H1 (cell line): ENCODE measurements at regions not wholly inside any gene's neighbourhood (a gene's known extent, or its start where the extent isn't known, plus 50 kb on each side); places are given as distances from the start of the nearest gene placed in this dataset.

Experiments
- CTCF ChIA-PET: fragments of 300-600 bp; sonication (Branson Sonifier 250); formaldehyde crosslinking; loops from one replicate; lab custom pipeline; 2021; ENCODE audit not compliant: partially characterized antibody; lab: Charles Lee
- POLR2A ChIA-PET: fragments of 300-600 bp; sonication (Branson Sonifier 250); formaldehyde crosslinking; loops from one replicate; lab custom pipeline; 2021; ENCODE audit warnings: inconsistent platforms; ENCODE audit not compliant: partially characterized antibody; lab: Charles Lee
- DNase-seq, 2 experiments: peaks; one replicate each; pipeline versions ENCODE4 v3.0.0 to v3.0.0-alpha.2; 2010 to 2022; ENCODE audit warnings: low spot score in 2 of 2, low read depth in 1 of 2, mixed read lengths in 1 of 2
- FAIRE-seq: peaks from 2 replicates; lab custom pipeline; 2011; peaks lifted over from hg19 to GRCh38; lab: Jason Lieb, UNC
- H2AFZ ChIP-seq: 2 replicates; pipeline ENCODE4 v1.8.1; 2012; ENCODE audit warnings: low read length, inconsistent platforms
- H2AK5ac ChIP-seq: 2 replicates; pipeline ENCODE4 v1.6.1; 2013; ENCODE audit warnings: low read depth, low read length
- H2BK120ac ChIP-seq: replicated peaks from 2 replicates; pipeline ENCODE3; 2013; ENCODE audit warnings: low read depth, low read length, inconsistent platforms
- H2BK12ac ChIP-seq: 2 replicates; pipeline ENCODE4 v1.6.1; 2013; ENCODE audit warnings: low read depth, low read length
- H2BK15ac ChIP-seq: 2 replicates; pipeline ENCODE4 v1.6.1; 2013; ENCODE audit warnings: low read length
- H2BK20ac ChIP-seq: 2 replicates; pipeline ENCODE4 v1.6.1; 2013; ENCODE audit warnings: low read length
- H2BK5ac ChIP-seq: 2 replicates; pipeline ENCODE4 v1.6.1; 2013; ENCODE audit warnings: low read depth, low read length
- H3K14ac ChIP-seq: 2 replicates; pipeline ENCODE4 v1.6.1; 2013; ENCODE audit warnings: inconsistent platforms; ENCODE audit not compliant: insufficient read length
- H3K18ac ChIP-seq: 2 replicates; pipeline ENCODE4 v1.6.1; 2013; ENCODE audit warnings: low read length; ENCODE audit errors: extremely low read depth
- H3K23ac ChIP-seq: 2 replicates; pipeline ENCODE4 v1.6.1; 2013; ENCODE audit warnings: inconsistent platforms; ENCODE audit not compliant: insufficient read length
- H3K23me2 ChIP-seq: 2 replicates; pipeline ENCODE4 v1.6.1; 2013; ENCODE audit warnings: low read depth, low read length
- H3K27ac ChIP-seq: 2 replicates; pipeline ENCODE4 v1.6.1; 2011; ENCODE audit warnings: low read depth, low read length, inconsistent platforms
- H3K27me3 ChIP-seq, 4 experiments: replicated peaks in 1 of 4; 1 replicate in 1 of 4; 2 replicates in 3 of 4; pipeline versions ENCODE4 v1.6.1 to v1.8.1; 2011 to 2013; ENCODE audit warnings: low read length in 3 of 4, mild to moderate bottlenecking in 3 of 4, inconsistent platforms in 2 of 4, mixed read lengths in 2 of 4, moderate library complexity in 1 of 4; ENCODE audit not compliant: control insufficient read depth in 3 of 4, insufficient read depth in 3 of 4; ENCODE audit errors: extremely low read depth in 1 of 4
- H3K36me3 ChIP-seq, 4 experiments: 2 replicates each; pipeline versions ENCODE4 v1.6.1 to v1.8.1; 2011 to 2013; ENCODE audit warnings: mild to moderate bottlenecking in 4 of 4, low read length in 3 of 4, moderate library complexity in 2 of 4, control low read depth in 1 of 4, inconsistent platforms in 1 of 4; ENCODE audit not compliant: insufficient read depth in 4 of 4, control insufficient read depth in 2 of 4
- H3K4ac ChIP-seq: replicated peaks from 2 replicates; pipeline ENCODE3; 2013; ENCODE audit warnings: low read length, low read depth, mixed read lengths, inconsistent platforms; ENCODE audit not compliant: insufficient read length
- H3K4me1 ChIP-seq, 4 experiments: replicated peaks in 1 of 4; 1 replicate in 1 of 4; 2 replicates in 3 of 4; pipeline versions ENCODE4 v1.6.1 to v1.8.1; 2011 to 2013; ENCODE audit warnings: low read length in 3 of 4, inconsistent platforms in 2 of 4, mixed read lengths in 1 of 4; ENCODE audit not compliant: insufficient read depth in 4 of 4, control insufficient read depth in 3 of 4
- H3K4me2 ChIP-seq, 2 experiments: 2 replicates each; pipeline versions ENCODE4 v1.6.1 to v1.8.1; 2011 to 2013; ENCODE audit warnings: low read depth in 2 of 2, low read length in 2 of 2, control low read depth in 1 of 2, inconsistent platforms in 1 of 2, mild to moderate bottlenecking in 1 of 2; ENCODE audit not compliant: insufficient read depth in 1 of 2
- H3K4me3 ChIP-seq, 4 experiments: fragments of 200-600, 300-600 bp in 1 of 4; sonication (generic), shearing (Covaris generic), sonication (Bioruptor Twin) in 1 of 4; 2 replicates each; pipeline versions ENCODE4 v1.5.1 to v1.8.1; 2011 to 2016; ENCODE audit warnings: low read length in 4 of 4, low read depth in 3 of 4, control low read depth in 2 of 4, inconsistent platforms in 2 of 4, mild to moderate bottlenecking in 2 of 4, mixed read lengths in 1 of 4, moderate library complexity in 1 of 4; ENCODE audit not compliant: insufficient read depth in 2 of 4; ENCODE audit errors: extremely low read depth in 1 of 4
- H3K56ac ChIP-seq: replicated peaks from 2 replicates; pipeline ENCODE3; 2013; ENCODE audit warnings: low read depth, mild to moderate bottlenecking, mixed read lengths, low read length, inconsistent platforms; ENCODE audit not compliant: insufficient read length
- H3K79me1 ChIP-seq: 2 replicates; pipeline ENCODE4 v1.6.1; 2013; ENCODE audit warnings: low read depth, low read length, control low read depth
- H3K79me2 ChIP-seq, 2 experiments: 2 replicates each; pipeline versions ENCODE4 v1.6.1 to v1.8.1; 2012 to 2013; ENCODE audit warnings: low read length in 2 of 2, mild to moderate bottlenecking in 2 of 2, inconsistent platforms in 1 of 2; ENCODE audit not compliant: insufficient read depth in 2 of 2, control insufficient read depth in 1 of 2
- H3K9ac ChIP-seq, 4 experiments: replicated peaks in 1 of 4; 1 replicate in 1 of 4; 2 replicates in 3 of 4; pipeline versions ENCODE4 v1.6.1 to v1.8.1; 2011 to 2013; ENCODE audit warnings: low read depth in 3 of 4, low read length in 3 of 4, control low read depth in 2 of 4, mild to moderate bottlenecking in 2 of 4, moderate library complexity in 2 of 4, inconsistent platforms in 1 of 4; ENCODE audit errors: extremely low read depth in 1 of 4
- H3K9me3 ChIP-seq, 2 experiments: 2 replicates each; pipeline versions ENCODE4 v1.6.1 to v1.8.1; 2012 to 2013; ENCODE audit warnings: mild to moderate bottlenecking in 2 of 2, moderate library complexity in 2 of 2, control low read depth in 1 of 2, inconsistent platforms in 1 of 2, low read depth in 1 of 2, low read length in 1 of 2, mixed read lengths in 1 of 2; ENCODE audit not compliant: insufficient read depth in 2 of 2
- H4K20me1 ChIP-seq, 2 experiments: replicated peaks in 1 of 2; 2 replicates each; pipeline versions ENCODE3 to v1.8.1; 2011 to 2013; ENCODE audit warnings: inconsistent platforms in 2 of 2, low read length in 2 of 2, mild to moderate bottlenecking in 1 of 2; ENCODE audit not compliant: insufficient read depth in 2 of 2, control insufficient read depth in 1 of 2
- H4K5ac ChIP-seq: 2 replicates; pipeline ENCODE4 v1.6.1; 2013; ENCODE audit warnings: low read length, low read depth, mixed read lengths, inconsistent platforms; ENCODE audit not compliant: insufficient read length
- H4K8ac ChIP-seq: 2 replicates; pipeline ENCODE4 v1.8.0; 2013; ENCODE audit warnings: mild to moderate bottlenecking, moderate library complexity, low read length, inconsistent platforms; ENCODE audit not compliant: insufficient read depth; ENCODE audit errors: extremely low read depth
- H4K91ac ChIP-seq: replicated peaks from 2 replicates; pipeline ENCODE3; 2013; ENCODE audit warnings: low read length, mixed read lengths, inconsistent platforms; ENCODE audit not compliant: insufficient read length
- CBX5 ChIP-seq: fragments of 300-800, 300-1000 bp; sonication (generic); IDR thresholded peaks from 2 replicates; pipeline ENCODE4 v1.7.1; 2016; ENCODE audit warnings: antibody characterized with exemption, low read length, low read depth
- CEBPB ChIP-seq: IDR thresholded peaks from 2 replicates; pipeline ENCODE4 v1.6.1; 2012; ENCODE audit warnings: low read depth, low read length
- JUN ChIP-seq: IDR thresholded peaks from 2 replicates; pipeline ENCODE4 v1.6.1; 2011; ENCODE audit warnings: low read depth, mild to moderate bottlenecking, improper control_type of control experiment, low read length
- WGBS, 2 experiments: shearing (Covaris generic) in 1 of 2; methylation state at CpG; one replicate each; pipeline versions ENCODE4 v1.1.6 to v1.1.7; 2013 to 2015; ENCODE audit warnings: low lambda C conversion rate in 2 of 2, mixed read lengths in 2 of 2, inconsistent platforms in 1 of 2, low coverage in 1 of 2, missing lambda C conversion rate in 1 of 2; ENCODE audit not compliant: insufficient replicate concordance in 2 of 2, insufficient coverage in 1 of 2, insufficient read length in 1 of 2; ENCODE audit errors: extremely low coverage in 1 of 2, missing lambda C conversion rate in 1 of 2; 5-methylcytosine and 5-hydroxymethylcytosine counted together

DNA sequence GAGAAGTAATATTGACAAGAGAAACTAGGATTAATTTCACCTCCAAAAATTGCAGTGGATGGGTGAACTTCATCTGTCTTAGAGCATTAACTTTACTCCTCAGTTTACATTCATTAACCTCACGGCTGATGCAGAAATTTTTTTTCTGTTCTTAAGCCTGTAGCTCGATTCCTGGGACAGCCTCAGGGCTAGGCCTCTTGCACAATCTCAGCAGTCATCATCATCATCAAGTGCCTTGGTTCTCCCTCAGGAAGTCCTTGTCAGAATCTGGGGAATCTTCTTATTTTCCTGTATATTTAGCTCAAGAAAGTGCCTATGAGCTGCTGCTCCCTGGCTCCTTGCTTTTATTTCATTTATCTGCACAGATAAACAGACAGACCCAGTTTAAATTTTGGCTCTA, 1272.2 kb upstream of the LRRTM1 start:
- no peak for DNase-seq

More for the DNA sequence above, 1272.2 kb upstream of the LRRTM1 start:
- no peak overlapping the region for H3K56ac ChIP-seq
- no peak for FAIRE-seq
- no peaks in the 10 kb centered on the region for H3K9me3 ChIP-seq
- no peak overlapping the region for H3K4me3 ChIP-seq
- no peak overlapping the region for H2BK15ac ChIP-seq
- H2BK12ac ChIP-seq, result no peak overlapping the region
- H2AFZ ChIP-seq, result no peak overlapping the region
- H4K91ac ChIP-seq, result no peak overlapping the region
- H3K23ac ChIP-seq, result no peak overlapping the region
- H3K27ac ChIP-seq, result no peak overlapping the region
- H2BK20ac ChIP-seq, result no peak overlapping the region
- no peaks in the 10 kb centered on the region for H3K27me3 ChIP-seq
- 92% methylated on average over 2 of the region's 2 CpGs; no CpG with 5 or more reads in 1 of the 2 experiments for WGBS, 2 experiments
- no peaks in the 10 kb centered on the region for H3K79me2 ChIP-seq
- H2AK5ac ChIP-seq, result no peak overlapping the region
- H3K36me3 ChIP-seq, result no peaks in the 10 kb centered on the region
- no peak overlapping the region for H4K5ac ChIP-seq
- ChIA-PET CTCF (interaction anchor here (0.6 kb wide), 1 partner anchor 97 kb away, joined by 4 read pairs; no protein-coding TSS in a partner anchor), POLR2A (no interaction called here)
- no peaks in the 10 kb centered on the region for H4K20me1 ChIP-seq
- H3K14ac ChIP-seq, result no peak overlapping the region
- no peak overlapping the region for H3K4me2 ChIP-seq
- no peaks in the 10 kb centered on the region for H3K4me1 ChIP-seq
- peak overlapping the region; percentile 38 for H3K4ac ChIP-seq
- no peak overlapping the region for H2BK5ac ChIP-seq
- H3K79me1 ChIP-seq, result no peaks in the 10 kb centered on the region
- no peak overlapping the region for H3K18ac ChIP-seq
- no peak overlapping the region for H4K8ac ChIP-seq
- no peak overlapping the region for H2BK120ac ChIP-seq
- no peaks in the 10 kb centered on the region for H3K23me2 ChIP-seq
- H3K9ac ChIP-seq, result no peak overlapping the region
- TF ChIP-seq JUN, result no peak
- TF ChIP-seq CBX5, result no peak
- peak; percentile 65 for TF ChIP-seq CEBPB
